ENCODE measurements at regions not wholly inside any gene's neighbourhood (a gene's known extent, or its start where the extent isn't known, plus 50 kb on each side); places are given as distances from the start of the nearest gene placed in this dataset.

GRCh38 chr1:206411321-206411720 is 59.0 kb upstream of the IKBKE start:
- H3K9me3 ChIP-seq (replicated peaks in 1 of 2; ENCODE audit: control insufficient read depth in 1 of 2, insufficient read depth in 1 of 2, low read length in 2 of 2) = no peaks in the 10 kb centered on the region
- no peaks in the 10 kb centered on the region for H4K20me1 ChIP-seq (ENCODE audit: insufficient read depth, low read length)
- no peak overlapping the region for H3K4me3 ChIP-seq (replicated peaks in 1 of 3; ENCODE audit: low read depth in 2 of 3, low read length in 3 of 3)
- TF ChIP-seq, protein P1, sequence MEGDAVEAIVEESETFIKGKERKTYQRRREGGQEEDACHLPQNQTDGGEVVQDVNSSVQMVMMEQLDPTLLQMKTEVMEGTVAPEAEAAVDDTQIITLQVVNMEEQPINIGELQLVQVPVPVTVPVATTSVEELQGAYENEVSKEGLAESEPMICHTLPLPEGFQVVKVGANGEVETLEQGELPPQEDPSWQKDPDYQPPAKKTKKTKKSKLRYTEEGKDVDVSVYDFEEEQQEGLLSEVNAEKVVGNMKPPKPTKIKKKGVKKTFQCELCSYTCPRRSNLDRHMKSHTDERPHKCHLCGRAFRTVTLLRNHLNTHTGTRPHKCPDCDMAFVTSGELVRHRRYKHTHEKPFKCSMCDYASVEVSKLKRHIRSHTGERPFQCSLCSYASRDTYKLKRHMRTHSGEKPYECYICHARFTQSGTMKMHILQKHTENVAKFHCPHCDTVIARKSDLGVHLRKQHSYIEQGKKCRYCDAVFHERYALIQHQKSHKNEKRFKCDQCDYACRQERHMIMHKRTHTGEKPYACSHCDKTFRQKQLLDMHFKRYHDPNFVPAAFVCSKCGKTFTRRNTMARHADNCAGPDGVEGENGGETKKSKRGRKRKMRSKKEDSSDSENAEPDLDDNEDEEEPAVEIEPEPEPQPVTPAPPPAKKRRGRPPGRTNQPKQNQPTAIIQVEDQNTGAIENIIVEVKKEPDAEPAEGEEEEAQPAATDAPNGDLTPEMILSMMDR (IDR thresholded peaks at IDR 0.05) = no peak
- H3K27ac ChIP-seq (ENCODE audit: low read depth in 1 of 2, low read length in 2 of 2) = no peak overlapping the region
- H2AFZ ChIP-seq (ENCODE audit: insufficient read depth, low read depth, low read length, poor library complexity, severe bottlenecking) = no peak overlapping the region
- no peaks in the 10 kb centered on the region for H3K27me3 Mint-ChIP-seq (ENCODE audit: low read depth in 3 of 3)
- no peak overlapping the region for H3K4me2 ChIP-seq (replicated peaks; ENCODE audit: extremely low read depth, low read length, poor library complexity, severe bottlenecking)
- H3K36me3 Mint-ChIP-seq = peaks cover 51 to 63% of the 10 kb centered on the region in 2 donors
- no peak overlapping the region for H3K4me3 Mint-ChIP-seq
- H3K27ac Mint-ChIP-seq = peak overlapping the region in 3 of 7 donors; percentile 0 to 63 (median 30)
- no peak overlapping the region for H3K9ac ChIP-seq (ENCODE audit: insufficient read depth, low read length, poor library complexity, severe bottlenecking)
- peaks cover 48 to 66% of the 10 kb centered on the region in 2 donors for H3K36me3 ChIP-seq (replicated peaks in 1 of 2; ENCODE audit: control insufficient read depth in 1 of 2, insufficient read depth in 2 of 2, low read length in 2 of 2)
- intact Hi-C loops (cut with micrococcal nuclease) = no loop called here
- no peaks in the 10 kb centered on the region for H3K79me2 ChIP-seq (ENCODE audit: insufficient read depth, low read length)
- no peaks in the 10 kb centered on the region for H3K9me3 Mint-ChIP-seq
- no peaks in the 10 kb centered on the region for H3K4me1 ChIP-seq (ENCODE audit: control insufficient read depth in 1 of 2, insufficient read depth in 2 of 2, low read length in 2 of 2)
- no peak for DNase-seq
- H3K27me3 ChIP-seq (ENCODE audit: control insufficient read depth in 2 of 2, insufficient read depth in 2 of 2, low read length in 2 of 2) = no peaks in the 10 kb centered on the region
- WGBS (ENCODE audit: insufficient coverage) = no CpG with 5 or more reads among the region's 3 CpGs
- no peaks in the 10 kb centered on the region for H3K4me1 Mint-ChIP-seq

DNA sequence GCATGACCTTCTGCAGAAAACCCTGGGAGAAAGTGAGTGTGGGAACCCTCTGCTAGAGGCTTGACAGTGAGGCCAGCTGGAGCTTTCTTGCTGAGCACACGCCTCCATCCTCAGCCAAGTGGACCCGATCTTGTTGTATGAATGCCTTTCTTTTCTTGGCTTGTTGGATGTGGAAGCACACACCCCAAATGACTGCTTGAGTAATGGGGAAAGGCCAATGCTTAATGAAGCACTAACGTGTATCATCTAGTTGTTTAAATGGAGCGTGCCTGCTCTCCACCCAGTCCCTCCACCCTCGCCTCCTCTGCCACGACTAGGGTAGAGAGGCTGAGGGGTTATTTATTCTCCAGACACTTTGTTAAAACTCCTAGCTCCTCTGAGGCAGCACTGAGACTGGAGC is 54.3 kb upstream of the IKBKE start:
- intact Hi-C loops (cut with micrococcal nuclease) = no loop called here
- Histone ChIP-seq H3K4me2 (replicated peaks; ENCODE audit: extremely low read depth, low read length, poor library complexity, severe bottlenecking) (no peak overlapping the region), H3K9ac (ENCODE audit: insufficient read depth, low read length, poor library complexity, severe bottlenecking) (no peak overlapping the region), H3K27me3 (ENCODE audit: control insufficient read depth in 2 of 2, insufficient read depth in 2 of 2, low read length in 2 of 2) (no peaks in the 10 kb centered on the region), H3K79me2 (ENCODE audit: insufficient read depth, low read length) (no peaks in the 10 kb centered on the region), H4K20me1 (ENCODE audit: insufficient read depth, low read length) (no peaks in the 10 kb centered on the region), H3K4me3 (replicated peaks in 1 of 3; ENCODE audit: low read depth in 2 of 3, low read length in 3 of 3) (no peak overlapping the region), H3K36me3 (replicated peaks in 1 of 2; ENCODE audit: control insufficient read depth in 1 of 2, insufficient read depth in 2 of 2, low read length in 2 of 2) (peaks cover 82 to 100% of the 10 kb centered on the region in 2 donors), H3K27ac (ENCODE audit: low read depth in 1 of 2, low read length in 2 of 2) (no peak overlapping the region), H3K4me1 (ENCODE audit: control insufficient read depth in 1 of 2, insufficient read depth in 2 of 2, low read length in 2 of 2) (no peaks in the 10 kb centered on the region), H2AFZ (ENCODE audit: insufficient read depth, low read depth, low read length, poor library complexity, severe bottlenecking) (no peak overlapping the region), H3K9me3 (replicated peaks in 1 of 2; ENCODE audit: control insufficient read depth in 1 of 2, insufficient read depth in 1 of 2, low read length in 2 of 2) (no peaks in the 10 kb centered on the region)
- H3K27me3 Mint-ChIP-seq (ENCODE audit: low read depth in 3 of 3) = no peaks in the 10 kb centered on the region
- H3K4me3 Mint-ChIP-seq = no peak overlapping the region
- TF ChIP-seq, protein P1 (IDR thresholded peaks at IDR 0.05) = no peak
- WGBS (ENCODE audit: insufficient coverage) = no CpG with 5 or more reads among the region's 6 CpGs
- no peak for DNase-seq
- peaks cover 87 to 95% of the 10 kb centered on the region in 2 donors for H3K36me3 Mint-ChIP-seq
- H3K27ac Mint-ChIP-seq = peak overlapping the region in 3 of 7 donors; percentile 27 to 54 (median 33)
- no peaks in the 10 kb centered on the region for H3K9me3 Mint-ChIP-seq
- H3K4me1 Mint-ChIP-seq = peaks cover 6% of the 10 kb centered on the region

All from CD14-positive monocyte (primary cell).